ENCODE measurements at regions not wholly inside any gene's neighbourhood (a gene's known extent, or its start where the extent isn't known, plus 50 kb on each side); places are given as distances from the start of the nearest gene placed in this dataset.

- H3K9me3 ChIP-seq (replicated peaks; ENCODE audit: low read length) = no peaks in the 10 kb centered on the region
- no peak overlapping the region for H3K4me3 ChIP-seq (ENCODE audit: low read length)
- H3K4me1 ChIP-seq (ENCODE audit: control insufficient read depth, insufficient read depth, low read length) = peaks cover 27% of the 10 kb centered on the region
- no peaks in the 10 kb centered on the region for H3K27me3 ChIP-seq (ENCODE audit: control insufficient read depth, insufficient read depth, low read length)
- peak overlapping the region; percentile 36 for H3K4me2 ChIP-seq (ENCODE audit: low read length)
- H3K9ac ChIP-seq (ENCODE audit: low read depth, low read length) = no peak overlapping the region
- no peaks in the 10 kb centered on the region for H3K36me3 ChIP-seq (ENCODE audit: insufficient read depth, low read length)
Observed at GRCh38 chr2:147792966-147793617, 51.7 kb upstream of the ACVR2A start.

GRCh38 chr2:147790580-147790979, 54.2 kb upstream of the ACVR2A start:
- H3K9ac ChIP-seq (ENCODE audit: low read depth, low read length) = no peak overlapping the region
- H3K4me1 ChIP-seq (ENCODE audit: control insufficient read depth, insufficient read depth, low read length) = peaks cover 23% of the 10 kb centered on the region
- no peak overlapping the region for H3K4me2 ChIP-seq (ENCODE audit: low read length)
- no peaks in the 10 kb centered on the region for H3K36me3 ChIP-seq (ENCODE audit: insufficient read depth, low read length)
- H3K27me3 ChIP-seq (ENCODE audit: control insufficient read depth, insufficient read depth, low read length) = no peaks in the 10 kb centered on the region
- no peaks in the 10 kb centered on the region for H3K9me3 ChIP-seq (replicated peaks; ENCODE audit: low read length)
- no peak overlapping the region for H3K4me3 ChIP-seq (ENCODE audit: low read length)

DNA sequence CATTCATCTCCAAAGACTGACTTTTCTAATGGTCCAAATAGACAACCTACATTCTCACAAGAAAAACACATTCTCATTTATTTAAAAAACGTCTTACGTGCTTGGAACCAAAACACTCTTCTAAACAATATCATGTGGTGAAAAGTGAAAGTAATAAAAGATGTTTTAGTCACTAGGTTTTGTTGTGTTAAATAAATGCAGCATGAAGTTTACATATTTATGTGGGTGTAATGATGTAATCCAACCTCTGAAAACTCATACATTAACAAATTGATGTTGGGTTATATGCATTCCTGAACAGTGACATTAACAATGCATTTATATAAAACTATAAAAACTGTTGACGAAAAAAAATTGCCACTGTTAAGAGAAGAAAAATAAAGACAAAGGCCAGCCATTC, 55.1 kb upstream of the ACVR2A start:
- Histone ChIP-seq H3K36me3 (ENCODE audit: insufficient read depth, low read length) (no peaks in the 10 kb centered on the region), H3K9me3 (replicated peaks; ENCODE audit: low read length) (no peaks in the 10 kb centered on the region), H3K4me3 (ENCODE audit: low read length) (no peak overlapping the region), H3K27me3 (ENCODE audit: control insufficient read depth, insufficient read depth, low read length) (no peaks in the 10 kb centered on the region), H3K4me2 (ENCODE audit: low read length) (peak overlapping the region; percentile 55), H3K4me1 (ENCODE audit: control insufficient read depth, insufficient read depth, low read length) (peaks cover 23% of the 10 kb centered on the region), H3K9ac (ENCODE audit: low read depth, low read length) (no peak overlapping the region)

DNA sequence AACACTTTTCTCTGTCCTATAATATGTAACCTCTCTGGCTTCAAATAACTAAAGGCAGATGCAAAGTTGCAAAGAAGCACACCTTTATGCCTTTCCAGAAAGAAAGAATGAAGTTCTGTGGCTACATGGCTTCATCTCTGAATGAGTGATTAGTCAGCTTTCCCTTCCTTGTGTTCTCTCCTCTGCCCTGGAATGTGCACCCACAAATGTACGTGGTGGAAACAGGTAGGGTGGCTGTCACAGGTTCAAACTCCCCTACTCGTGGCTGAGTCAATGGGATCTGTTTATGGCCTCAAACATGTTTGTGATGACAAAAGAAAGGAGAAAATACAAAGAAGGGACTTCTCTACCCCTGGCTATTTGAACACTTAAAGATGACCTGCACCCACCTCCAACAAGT, 55.5 kb upstream of the ACVR2A start:
- Histone ChIP-seq H3K9me3 (replicated peaks; ENCODE audit: low read length) (no peaks in the 10 kb centered on the region), H3K4me1 (ENCODE audit: control insufficient read depth, insufficient read depth, low read length) (peaks cover 23% of the 10 kb centered on the region), H3K4me3 (ENCODE audit: low read length) (no peak overlapping the region)

DNA sequence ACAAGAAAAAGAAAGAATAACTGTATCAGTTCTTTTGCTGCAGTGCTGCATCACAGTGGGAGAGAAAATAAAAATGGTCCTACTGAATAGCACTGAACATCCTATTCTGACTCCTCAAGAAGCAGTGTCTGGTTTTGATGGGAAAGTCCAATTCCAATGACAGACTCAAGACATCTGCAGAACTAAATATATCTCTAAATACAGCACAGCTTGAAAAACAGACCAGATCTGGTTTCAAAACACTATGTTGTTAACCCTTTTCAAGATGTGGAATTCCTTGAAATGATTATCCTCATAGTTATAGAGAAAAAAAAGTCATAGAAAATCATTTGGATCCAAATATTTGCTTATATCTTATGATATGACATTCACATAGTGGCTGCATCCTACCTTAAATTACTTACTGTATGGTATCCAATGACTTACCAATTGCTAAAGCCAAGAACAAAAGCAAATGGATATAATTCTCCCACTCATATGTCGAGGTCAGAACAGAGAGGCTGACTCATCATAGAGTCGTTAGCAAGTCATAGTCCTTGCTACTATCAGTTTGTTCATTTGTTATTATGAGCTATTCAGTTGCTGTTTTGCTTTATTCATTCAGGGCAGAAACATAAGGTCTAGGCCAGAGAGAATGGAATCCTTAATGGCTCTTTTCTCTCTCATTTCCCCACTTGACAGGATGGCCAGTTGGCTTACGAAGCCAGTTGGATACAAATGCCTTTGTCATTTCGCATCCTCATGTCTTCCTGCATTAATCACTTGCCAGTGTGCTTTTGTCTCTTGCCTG, 62.5 kb upstream of the ACVR2A start:
- H3K9ac ChIP-seq (ENCODE audit: low read depth, low read length) = no peak overlapping the region
- no peaks in the 10 kb centered on the region for H3K9me3 ChIP-seq (replicated peaks; ENCODE audit: low read length)
- peaks cover 11% of the 10 kb centered on the region for H3K4me1 ChIP-seq (ENCODE audit: control insufficient read depth, insufficient read depth, low read length)

More for the DNA sequence above, 55.5 kb upstream of the ACVR2A start:
- no peak overlapping the region for H3K9ac ChIP-seq (ENCODE audit: low read depth, low read length)
- H3K4me2 ChIP-seq (ENCODE audit: low read length) = peak overlapping the region; percentile 55
- no peaks in the 10 kb centered on the region for H3K27me3 ChIP-seq (ENCODE audit: control insufficient read depth, insufficient read depth, low read length)
- no peaks in the 10 kb centered on the region for H3K36me3 ChIP-seq (ENCODE audit: insufficient read depth, low read length)

GRCh38 chr2:147779440-147779839, 65.4 kb upstream of the ACVR2A start:
- Histone ChIP-seq H3K4me1 (ENCODE audit: control insufficient read depth, insufficient read depth, low read length) (peaks cover 11% of the 10 kb centered on the region), H3K4me3 (ENCODE audit: low read length) (no peak overlapping the region), H3K4me2 (ENCODE audit: low read length) (no peak overlapping the region), H3K9me3 (replicated peaks; ENCODE audit: low read length) (no peaks in the 10 kb centered on the region), H3K36me3 (ENCODE audit: insufficient read depth, low read length) (no peaks in the 10 kb centered on the region), H3K9ac (ENCODE audit: low read depth, low read length) (no peak overlapping the region), H3K27me3 (ENCODE audit: control insufficient read depth, insufficient read depth, low read length) (no peaks in the 10 kb centered on the region)

More for the DNA sequence above, 62.5 kb upstream of the ACVR2A start:
- H3K4me3 ChIP-seq (ENCODE audit: low read length) = no peak overlapping the region
- no peaks in the 10 kb centered on the region for H3K36me3 ChIP-seq (ENCODE audit: insufficient read depth, low read length)
- no peaks in the 10 kb centered on the region for H3K27me3 ChIP-seq (ENCODE audit: control insufficient read depth, insufficient read depth, low read length)
- peak overlapping the region; percentile 29 for H3K4me2 ChIP-seq (ENCODE audit: low read length)

DNA sequence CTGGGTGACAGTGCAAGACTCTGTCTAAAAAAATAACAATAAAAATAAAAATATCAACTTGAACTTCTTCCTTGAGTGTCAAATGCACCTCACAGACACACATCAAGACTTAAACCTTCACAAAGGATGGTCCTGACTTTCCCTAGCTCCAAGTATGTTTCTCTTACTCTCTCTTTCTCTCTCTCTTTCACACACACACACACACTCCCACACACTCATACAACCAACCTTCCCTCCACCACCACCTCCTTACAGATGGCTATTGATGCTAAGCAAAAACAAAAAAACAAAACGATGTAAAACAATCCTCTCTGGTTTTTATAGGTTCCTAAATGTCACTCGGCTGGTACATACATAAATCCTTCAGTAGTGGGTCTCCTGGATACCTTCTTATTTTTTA, 67.4 kb upstream of the ACVR2A start:
- H3K36me3 ChIP-seq (ENCODE audit: insufficient read depth, low read length) = no peaks in the 10 kb centered on the region
- no peak overlapping the region for H3K4me3 ChIP-seq (ENCODE audit: low read length)
- H3K4me1 ChIP-seq (ENCODE audit: control insufficient read depth, insufficient read depth, low read length) = peaks cover 5% of the 10 kb centered on the region
- H3K9me3 ChIP-seq (replicated peaks; ENCODE audit: low read length) = no peaks in the 10 kb centered on the region
- H3K9ac ChIP-seq (ENCODE audit: low read depth, low read length) = no peak overlapping the region
- H3K4me2 ChIP-seq (ENCODE audit: low read length) = no peak overlapping the region
- no peaks in the 10 kb centered on the region for H3K27me3 ChIP-seq (ENCODE audit: control insufficient read depth, insufficient read depth, low read length)

DNA sequence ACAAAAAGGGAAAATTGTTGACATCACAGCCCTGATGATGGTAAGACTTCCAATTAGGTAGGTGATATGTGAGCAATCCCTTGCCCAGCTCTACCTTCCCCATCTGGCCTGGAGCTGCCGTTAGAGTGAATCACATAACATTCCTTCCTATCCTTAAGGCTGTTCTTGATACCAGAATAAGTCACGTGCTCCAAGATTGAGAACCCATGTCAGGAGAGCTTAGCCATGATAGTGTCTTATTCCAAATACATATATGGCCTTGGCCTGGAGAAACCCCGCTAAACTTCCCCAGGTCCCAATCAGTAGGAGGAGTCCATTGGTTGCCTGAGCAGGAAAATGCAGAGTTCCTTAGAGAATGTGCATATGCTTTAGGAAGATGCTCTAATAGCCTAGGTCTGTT, 70.0 kb upstream of the ACVR2A start:
- no peak overlapping the region for H3K4me3 ChIP-seq (ENCODE audit: low read length)
- no peak overlapping the region for H3K4me2 ChIP-seq (ENCODE audit: low read length)
- no peaks in the 10 kb centered on the region for H3K27me3 ChIP-seq (ENCODE audit: control insufficient read depth, insufficient read depth, low read length)
- no peak overlapping the region for H3K9ac ChIP-seq (ENCODE audit: low read depth, low read length)
- H3K9me3 ChIP-seq (replicated peaks; ENCODE audit: low read length) = no peaks in the 10 kb centered on the region
- H3K4me1 ChIP-seq (ENCODE audit: control insufficient read depth, insufficient read depth, low read length) = no peaks in the 10 kb centered on the region
- no peaks in the 10 kb centered on the region for H3K36me3 ChIP-seq (ENCODE audit: insufficient read depth, low read length)

- Histone ChIP-seq H3K27me3 (ENCODE audit: control insufficient read depth, insufficient read depth, low read length) (no peaks in the 10 kb centered on the region), H3K9ac (ENCODE audit: low read depth, low read length) (no peak overlapping the region)
Observed at GRCh38 chr2:147773479-147773878, 71.3 kb upstream of the ACVR2A start.

GRCh38 chr2:147772781-147773180, 72.0 kb upstream of the ACVR2A start:
- Histone ChIP-seq H3K4me1 (ENCODE audit: control insufficient read depth, insufficient read depth, low read length) (no peaks in the 10 kb centered on the region), H3K4me2 (ENCODE audit: low read length) (no peak overlapping the region), H3K9ac (ENCODE audit: low read depth, low read length) (no peak overlapping the region), H3K4me3 (ENCODE audit: low read length) (no peak overlapping the region), H3K36me3 (ENCODE audit: insufficient read depth, low read length) (no peaks in the 10 kb centered on the region), H3K27me3 (ENCODE audit: control insufficient read depth, insufficient read depth, low read length) (no peaks in the 10 kb centered on the region), H3K9me3 (replicated peaks; ENCODE audit: low read length) (no peaks in the 10 kb centered on the region)

More at GRCh38 chr2:147773479-147773878, 71.3 kb upstream of the ACVR2A start:
- Histone ChIP-seq H3K4me1 (ENCODE audit: control insufficient read depth, insufficient read depth, low read length) (no peaks in the 10 kb centered on the region), H3K4me2 (ENCODE audit: low read length) (no peak overlapping the region), H3K4me3 (ENCODE audit: low read length) (no peak overlapping the region), H3K36me3 (ENCODE audit: insufficient read depth, low read length) (no peaks in the 10 kb centered on the region), H3K9me3 (replicated peaks; ENCODE audit: low read length) (no peaks in the 10 kb centered on the region)

- H3K9me3 ChIP-seq (replicated peaks; ENCODE audit: low read length) = no peaks in the 10 kb centered on the region
- no peak overlapping the region for H3K4me3 ChIP-seq (ENCODE audit: low read length)
- no peak overlapping the region for H3K9ac ChIP-seq (ENCODE audit: low read depth, low read length)
- no peaks in the 10 kb centered on the region for H3K4me1 ChIP-seq (ENCODE audit: control insufficient read depth, insufficient read depth, low read length)
- no peaks in the 10 kb centered on the region for H3K36me3 ChIP-seq (ENCODE audit: insufficient read depth, low read length)
- no peaks in the 10 kb centered on the region for H3K27me3 ChIP-seq (ENCODE audit: control insufficient read depth, insufficient read depth, low read length)
- no peak overlapping the region for H3K4me2 ChIP-seq (ENCODE audit: low read length)
Observed at GRCh38 chr2:147763861-147764260, 81.0 kb upstream of the ACVR2A start.

DNA sequence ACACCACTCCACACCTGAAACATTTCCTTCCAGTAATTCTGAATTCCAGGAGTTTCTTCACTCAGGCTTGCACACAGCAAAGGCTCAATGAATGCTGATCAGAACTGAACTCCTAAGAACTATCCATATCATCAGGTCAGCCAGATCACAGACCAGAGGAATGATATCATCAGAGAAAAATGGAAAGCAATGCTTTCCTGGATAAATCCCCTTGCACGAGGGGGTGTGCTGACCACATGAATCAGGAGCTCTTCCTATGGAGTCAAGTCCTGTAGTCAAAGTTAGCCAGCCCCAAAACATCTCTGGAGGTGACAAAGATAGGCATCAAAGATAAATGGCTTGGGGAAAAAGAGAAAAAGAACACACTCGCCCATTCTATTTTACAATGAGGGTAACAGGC, 83.8 kb upstream of the ACVR2A start:
- H3K4me3 ChIP-seq (ENCODE audit: low read length) = no peak overlapping the region

More for the DNA sequence above, 83.8 kb upstream of the ACVR2A start:
- H3K9me3 ChIP-seq (replicated peaks; ENCODE audit: low read length) = no peaks in the 10 kb centered on the region
- H3K4me2 ChIP-seq (ENCODE audit: low read length) = no peak overlapping the region
- H3K9ac ChIP-seq (ENCODE audit: low read depth, low read length) = no peak overlapping the region
- no peaks in the 10 kb centered on the region for H3K4me1 ChIP-seq (ENCODE audit: control insufficient read depth, insufficient read depth, low read length)
- H3K27me3 ChIP-seq (ENCODE audit: control insufficient read depth, insufficient read depth, low read length) = no peaks in the 10 kb centered on the region
- no peaks in the 10 kb centered on the region for H3K36me3 ChIP-seq (ENCODE audit: insufficient read depth, low read length)

Measured in skeletal muscle satellite cell (primary cell).